HT1080 (cell line): ENCODE measurements at regions not wholly inside any gene's neighbourhood (a gene's known extent, or its start where the extent isn't known, plus 50 kb on each side); places are given as distances from the start of the nearest gene placed in this dataset.

Experiments used
- DNase-seq: peaks from one replicate; pipeline ENCODE4 v3.0.0-alpha.2; 2015; ENCODE audit warnings: low read depth

DNA sequence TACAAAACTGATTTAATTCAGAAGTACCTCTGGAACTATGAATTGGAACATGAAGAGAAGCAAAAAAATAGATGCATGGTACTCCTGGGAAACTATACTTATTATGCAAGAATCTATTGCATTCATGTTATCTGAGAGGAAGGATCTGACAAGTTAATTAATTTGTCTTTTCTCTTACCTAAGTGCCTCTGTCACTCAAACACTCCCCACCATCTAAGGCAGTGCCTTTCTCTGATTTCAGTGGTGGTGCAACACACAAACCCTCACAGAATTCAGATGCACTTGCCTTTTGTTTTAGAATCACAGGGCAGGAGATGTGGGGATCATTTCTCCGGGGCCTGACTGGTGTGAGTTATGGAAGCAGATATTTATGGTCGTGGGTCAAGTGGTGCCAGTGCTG, 52.5 kb upstream of the C9orf72 start:
- no peak for DNase-seq

DNA sequence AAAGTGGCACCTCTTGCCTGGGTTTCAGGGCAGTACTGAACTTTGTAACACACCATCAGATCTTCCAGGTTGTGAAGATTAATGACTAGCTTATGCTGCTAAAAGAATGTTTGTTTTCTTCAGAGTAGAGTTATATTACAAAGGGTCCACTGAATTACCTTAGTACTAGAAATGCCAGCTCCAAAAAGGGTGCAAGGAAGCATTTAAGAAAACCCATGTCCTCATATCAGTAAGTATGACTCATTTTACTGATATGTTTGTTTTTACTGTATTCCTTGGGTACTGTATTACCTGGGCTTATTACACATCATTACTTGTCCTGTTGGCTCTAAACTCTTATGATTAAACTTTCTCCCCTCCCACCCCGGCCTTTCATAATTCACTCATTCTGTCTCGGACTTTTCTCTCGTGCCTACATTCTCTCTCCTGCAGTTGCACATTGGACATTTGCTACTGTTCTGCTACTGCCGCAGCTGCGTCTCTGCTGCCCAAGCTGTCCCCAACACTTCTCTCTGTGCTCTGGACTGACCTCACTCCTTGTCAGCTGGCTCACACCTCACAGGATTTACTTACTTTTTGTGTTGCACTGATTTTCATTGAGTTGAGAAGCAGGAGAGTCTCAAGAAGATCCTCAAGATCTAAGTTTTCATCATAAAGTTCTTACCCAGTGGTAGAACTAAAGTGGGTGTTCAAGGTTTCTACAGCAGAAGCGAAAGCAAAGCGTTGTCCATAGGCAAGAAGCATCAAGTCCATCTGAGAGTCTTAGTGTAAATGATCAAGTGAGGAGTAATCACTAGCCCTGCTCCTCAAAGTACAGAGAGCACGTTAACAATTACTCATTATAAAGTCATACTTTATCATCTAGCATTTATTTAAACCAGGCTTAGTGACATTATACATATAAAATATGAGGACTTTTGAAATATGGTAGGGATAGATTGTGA, 53.2 kb upstream of the C9orf72 start:
- peak; percentile 9 for DNase-seq

GRCh38 chr9:27627188-27627564, 53.9 kb upstream of the C9orf72 start:
- DNase-seq, result no peak

GRCh38 chr9:27628311-27628710, 55.0 kb upstream of the C9orf72 start:
- DNase-seq, result no peak

DNA sequence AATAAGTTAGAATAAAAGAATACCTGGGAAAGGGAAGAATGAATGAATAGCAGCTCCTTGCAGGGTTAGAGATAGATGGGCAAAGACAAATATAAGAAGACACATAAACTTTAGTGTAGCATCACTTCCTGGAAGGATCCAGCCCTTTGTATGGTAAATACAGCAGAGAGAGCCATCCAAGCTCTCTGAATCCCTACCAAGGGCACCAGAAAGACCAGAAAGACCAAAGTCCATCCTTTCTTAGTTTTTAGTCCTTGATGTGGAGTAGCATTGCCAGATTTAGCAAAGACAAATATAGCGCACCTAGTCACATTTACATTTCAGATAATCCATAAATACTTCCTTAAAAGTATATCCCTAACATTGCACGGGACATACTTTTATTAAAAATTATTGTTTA, 56.1 kb upstream of the C9orf72 start:
- no peak for DNase-seq

DNA sequence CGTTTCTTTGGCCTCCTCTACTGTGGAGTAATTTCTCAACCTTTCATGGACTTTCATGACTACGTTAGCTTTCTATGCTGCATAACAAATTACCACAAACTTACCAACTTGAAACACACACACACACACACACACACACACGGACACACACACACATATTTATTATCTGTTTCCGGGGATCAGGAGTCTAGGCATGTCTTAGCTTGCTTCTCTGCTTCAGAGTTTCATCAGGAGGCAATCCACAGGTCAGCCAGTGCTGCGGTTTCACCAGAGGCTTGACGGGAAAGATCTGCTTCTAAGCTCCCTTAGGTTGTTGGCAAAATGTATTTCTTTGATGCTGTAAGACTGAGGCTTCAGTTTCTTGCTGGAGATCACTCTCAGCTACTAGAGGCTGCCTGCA, 59.0 kb upstream of the C9orf72 start:
- no peak for DNase-seq

DNA sequence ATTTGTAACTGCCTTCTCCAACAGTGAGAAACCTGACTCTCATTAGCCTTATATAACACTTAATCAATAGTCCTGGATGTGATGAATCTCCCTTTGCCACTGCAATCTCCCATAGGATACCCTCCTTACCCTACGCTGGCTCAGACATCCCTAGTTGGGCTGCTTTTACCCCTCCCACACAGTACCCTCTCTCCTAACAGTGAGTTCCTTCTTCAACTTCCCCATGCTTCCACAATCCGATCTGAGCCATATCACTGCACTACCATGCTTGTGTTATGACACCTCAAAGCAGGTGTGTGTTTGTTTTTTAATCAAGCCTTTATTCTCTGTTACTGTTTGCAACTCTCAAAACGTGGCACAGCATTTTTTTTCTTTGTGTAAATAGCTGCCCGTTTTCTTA, 60.5 kb upstream of the C9orf72 start:
- DNase-seq, result no peak

- DNase-seq, result no peak
Observed at GRCh38 chr9:27634879-27635278, 61.6 kb upstream of the C9orf72 start.

DNA sequence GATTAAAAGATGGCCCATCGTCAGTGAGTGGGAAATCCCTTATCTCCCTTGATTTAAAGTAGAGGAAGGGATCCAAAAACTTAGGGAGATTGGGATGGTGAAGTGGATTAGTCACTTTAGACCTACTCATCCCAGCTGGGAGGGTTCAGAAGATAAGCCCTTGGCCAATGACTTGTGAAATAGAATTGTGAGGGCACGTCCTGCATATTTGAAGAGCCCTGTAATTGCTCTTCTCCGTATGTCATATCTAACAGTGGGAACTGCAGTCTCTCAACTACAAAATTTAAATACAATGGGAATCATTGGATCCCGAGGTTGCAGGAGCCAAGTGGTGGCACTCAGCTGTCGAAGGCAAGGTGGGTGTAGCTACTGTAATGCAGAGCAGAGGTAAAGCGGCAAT, 65.4 kb upstream of the C9orf72 start:
- DNase-seq, result no peak

GRCh38 chr9:27645161-27645840, 72.0 kb upstream of the C9orf72 start:
- DNase-seq, result no peak

DNA sequence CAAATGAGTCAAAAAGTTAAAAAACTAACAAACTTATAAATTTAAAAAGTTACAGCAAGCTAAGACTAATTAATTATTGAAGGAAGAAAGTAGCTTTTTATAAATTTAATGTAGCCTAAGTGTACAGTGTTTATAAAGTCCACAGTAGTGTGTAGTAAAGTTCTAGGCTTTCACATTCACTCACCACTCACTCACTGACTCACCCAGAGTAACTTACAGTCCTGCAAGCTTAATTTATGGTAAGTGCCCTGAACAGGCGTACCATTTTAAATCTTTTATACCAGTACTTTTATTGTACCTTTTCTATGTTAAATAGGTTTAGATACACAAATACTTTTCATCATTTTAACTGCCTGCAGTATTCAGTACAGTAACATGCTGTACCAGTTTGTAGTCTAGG, 80.0 kb upstream of the C9orf72 start:
- no peak for DNase-seq

GRCh38 chr9:27653957-27654356, 80.7 kb upstream of the C9orf72 start:
- no peak for DNase-seq

DNA sequence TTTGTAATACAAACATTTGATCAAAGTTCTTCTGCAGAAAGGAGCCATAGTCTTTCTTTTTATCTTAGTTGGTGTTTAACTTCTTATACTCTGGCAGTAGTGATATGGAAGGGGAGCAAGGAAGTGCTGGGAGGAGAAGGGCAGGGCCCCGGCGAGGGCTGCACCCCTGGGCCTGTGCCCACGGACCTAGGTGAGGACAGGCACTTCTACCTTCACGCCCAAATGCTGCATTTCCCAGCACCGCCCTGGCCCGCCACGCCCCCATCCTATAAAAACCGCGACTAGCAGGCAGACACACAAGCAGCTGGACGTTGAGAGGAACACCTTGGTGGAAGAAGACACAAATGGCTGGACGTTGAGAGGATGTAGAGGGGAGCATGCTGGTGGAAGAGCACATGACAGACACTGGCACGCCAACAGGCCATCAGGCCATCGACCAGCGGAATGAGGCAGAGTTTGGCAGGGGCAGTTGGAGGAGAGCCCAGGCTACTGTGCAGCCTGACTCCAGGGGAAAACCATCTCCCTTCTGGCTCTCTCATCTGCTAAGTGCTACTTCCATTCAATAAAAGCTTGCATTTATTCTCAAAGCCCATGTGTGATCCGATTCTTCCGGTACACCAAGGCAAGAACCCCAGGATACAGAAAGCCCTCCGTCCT, 81.5 kb upstream of the C9orf72 start:
- no peak for DNase-seq

- DNase-seq, result no peak
Observed at GRCh38 chr9:27655441-27655840, 82.2 kb upstream of the C9orf72 start.

GRCh38 chr9:27659001-27659400, 85.7 kb upstream of the C9orf72 start:
- DNase-seq, result no peak

- DNase-seq, result no peak
Observed at GRCh38 chr9:27659571-27659970, 86.3 kb upstream of the C9orf72 start.

DNA sequence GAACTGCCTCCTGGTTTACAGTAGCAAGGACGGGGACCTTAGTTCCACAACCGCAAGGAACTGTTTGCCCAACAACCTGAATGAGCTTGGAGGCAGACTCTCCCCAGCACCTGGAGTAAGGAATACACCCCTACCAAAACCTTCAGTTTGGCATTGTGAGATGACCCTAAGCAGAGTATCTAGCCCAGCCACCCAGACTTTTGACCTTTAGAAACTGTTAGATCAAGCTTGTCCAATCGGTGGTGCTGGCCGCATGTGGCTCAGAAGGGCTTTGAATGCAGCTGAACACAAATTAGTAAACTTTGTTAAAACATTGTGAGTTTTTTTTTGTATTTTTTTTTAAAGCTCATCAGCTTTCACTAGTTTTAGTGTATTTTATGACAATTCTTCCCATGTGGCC, 86.9 kb upstream of the C9orf72 start:
- DNase-seq, result no peak

- no peak for DNase-seq
Observed at GRCh38 chr9:27663526-27663925, 90.2 kb upstream of the C9orf72 start.

DNA sequence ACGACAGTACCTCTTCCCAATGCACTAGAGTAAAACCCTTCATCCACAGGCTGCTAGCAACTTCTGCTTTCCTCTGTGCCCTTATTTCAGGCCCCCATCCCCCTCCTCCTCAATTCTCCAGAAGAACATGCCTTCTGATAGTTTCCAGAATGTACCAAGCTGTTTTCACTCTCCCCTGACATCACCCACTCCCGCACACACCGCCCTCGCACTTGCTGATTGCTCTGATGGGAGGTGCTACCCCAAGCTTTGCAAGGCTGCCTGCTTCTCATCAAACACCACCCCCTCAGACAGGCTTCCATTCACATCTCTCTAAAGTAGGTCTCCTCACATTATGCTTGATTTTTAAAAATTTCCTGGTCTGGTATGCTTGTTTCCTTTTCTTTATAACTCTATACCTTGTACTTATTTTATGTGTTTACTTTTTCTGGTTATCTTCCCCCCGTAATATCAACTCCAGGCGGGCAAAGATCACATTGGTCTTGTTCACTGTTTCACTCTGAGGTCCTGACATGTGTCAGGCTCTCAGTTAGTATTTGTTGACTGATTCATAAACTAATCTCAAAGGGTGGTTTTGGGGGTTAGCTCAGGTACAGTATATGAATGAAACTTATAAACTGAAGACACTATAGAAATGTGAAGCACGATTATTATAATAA, 91.0 kb upstream of the C9orf72 start:
- no peak for DNase-seq

DNA sequence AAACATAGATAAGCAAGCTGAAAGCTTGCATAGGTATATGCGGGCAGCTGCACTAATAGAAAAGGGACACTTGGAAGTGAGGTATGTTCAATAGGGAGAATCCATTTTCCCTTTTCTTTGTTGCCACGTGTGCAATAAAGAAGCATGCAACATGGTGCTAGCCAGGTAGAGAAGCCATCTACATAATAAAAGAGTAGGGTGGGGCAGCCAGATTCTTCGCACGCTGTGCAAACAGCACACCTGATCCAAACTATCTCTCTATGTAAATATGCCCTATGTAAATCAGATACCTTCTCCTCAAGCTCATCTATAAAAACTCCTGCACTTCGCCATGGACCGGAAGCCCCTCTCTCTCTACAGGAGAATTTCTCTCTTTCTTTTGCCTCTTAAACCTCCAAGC, 91.9 kb upstream of the C9orf72 start:
- no peak for DNase-seq

GRCh38 chr9:27668280-27668679, 95.0 kb upstream of the C9orf72 start:
- no peak for DNase-seq

DNA sequence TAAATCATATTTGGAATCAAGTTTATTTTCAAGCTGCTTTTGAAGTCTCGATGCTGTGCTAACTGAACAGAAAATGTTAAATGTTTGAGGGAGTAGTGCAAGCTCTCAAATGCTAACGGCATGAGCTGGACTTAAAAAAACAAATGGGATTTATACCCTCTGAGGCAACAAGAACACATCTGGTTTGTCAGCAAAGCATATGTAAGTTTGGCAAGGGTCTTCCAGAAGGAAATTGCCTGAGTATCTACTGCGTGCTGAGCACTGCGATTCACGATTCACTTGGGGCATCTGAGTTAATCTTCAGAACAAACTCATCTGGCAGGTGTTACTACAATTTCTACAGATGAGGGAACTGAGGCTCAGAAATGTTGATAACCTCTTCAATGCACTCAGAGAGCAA, 98.4 kb upstream of the C9orf72 start:
- DNase-seq, result no peak
